Stomach (tissue), 4 donors: ENCODE measurements at regions not wholly inside any gene's neighbourhood (a gene's known extent, or its start where the extent isn't known, plus 50 kb on each side); places are given as distances from the start of the nearest gene placed in this dataset.

ENCODE experiments used
- EP300 ChIP-seq: sonication (generic); formaldehyde crosslinking; IDR thresholded peaks from one replicate; pipeline ENCODE4 v1.6.1; 2017; ENCODE audit warnings: antibody characterized with exemption
- POLR2A ChIP-seq, 4 donors: fragments of 450-650 bp; IDR thresholded peaks; one replicate each; pipeline ENCODE4 v1.6.1; 2016; ENCODE audit warnings: antibody characterized with exemption in 4 of 4, control low read depth in 2 of 4, mild to moderate bottlenecking in 1 of 4, moderate library complexity in 1 of 4
- TF ChIP-seq, protein P1 (sequence below), 7 experiments: fragments of 450-650 bp in 4 of 7; fragments of 200-600 bp in 3 of 7; sonication (generic) in 3 of 7; IDR thresholded peaks; one replicate each; pipeline ENCODE4 v1.5.1; 2016 to 2019; ENCODE audit warnings: antibody characterized with exemption in 7 of 7, control low read depth in 2 of 7, mild to moderate bottlenecking in 1 of 7

DNA sequence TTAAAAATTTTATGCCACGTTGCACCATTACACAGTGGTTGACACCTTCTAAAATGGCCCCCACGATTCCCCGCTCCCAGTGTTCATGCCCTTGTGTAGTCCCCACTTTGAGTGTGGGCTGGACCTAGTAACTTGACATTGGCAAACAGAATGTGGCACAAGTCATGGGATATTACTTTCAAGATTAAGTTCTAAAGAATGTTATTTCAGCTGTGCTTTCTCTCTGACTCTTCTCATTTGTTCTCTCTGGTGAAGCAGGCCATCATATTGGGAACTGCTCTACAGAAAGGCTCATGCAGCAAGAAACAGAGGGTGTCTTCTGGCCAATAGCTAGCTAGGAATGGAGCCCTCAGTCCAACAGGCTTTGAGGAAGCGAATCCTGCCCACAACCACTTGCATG, 67.1 kb downstream of the ATXN3L start:
- TF ChIP-seq, protein P1, sequence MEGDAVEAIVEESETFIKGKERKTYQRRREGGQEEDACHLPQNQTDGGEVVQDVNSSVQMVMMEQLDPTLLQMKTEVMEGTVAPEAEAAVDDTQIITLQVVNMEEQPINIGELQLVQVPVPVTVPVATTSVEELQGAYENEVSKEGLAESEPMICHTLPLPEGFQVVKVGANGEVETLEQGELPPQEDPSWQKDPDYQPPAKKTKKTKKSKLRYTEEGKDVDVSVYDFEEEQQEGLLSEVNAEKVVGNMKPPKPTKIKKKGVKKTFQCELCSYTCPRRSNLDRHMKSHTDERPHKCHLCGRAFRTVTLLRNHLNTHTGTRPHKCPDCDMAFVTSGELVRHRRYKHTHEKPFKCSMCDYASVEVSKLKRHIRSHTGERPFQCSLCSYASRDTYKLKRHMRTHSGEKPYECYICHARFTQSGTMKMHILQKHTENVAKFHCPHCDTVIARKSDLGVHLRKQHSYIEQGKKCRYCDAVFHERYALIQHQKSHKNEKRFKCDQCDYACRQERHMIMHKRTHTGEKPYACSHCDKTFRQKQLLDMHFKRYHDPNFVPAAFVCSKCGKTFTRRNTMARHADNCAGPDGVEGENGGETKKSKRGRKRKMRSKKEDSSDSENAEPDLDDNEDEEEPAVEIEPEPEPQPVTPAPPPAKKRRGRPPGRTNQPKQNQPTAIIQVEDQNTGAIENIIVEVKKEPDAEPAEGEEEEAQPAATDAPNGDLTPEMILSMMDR (IDR thresholded peaks at IDR 0.05) = no peak
- TF ChIP-seq EP300 (no peak), POLR2A (IDR thresholded peaks at IDR 0.05) (no peak)
